Sigmoid colon (tissue), 4 donors: ENCODE measurements at regions not wholly inside any gene's neighbourhood (a gene's known extent, or its start where the extent isn't known, plus 50 kb on each side); places are given as distances from the start of the nearest gene placed in this dataset.

Experiments used
- EP300 ChIP-seq, 4 donors: sonication (generic); formaldehyde crosslinking; IDR thresholded peaks; one replicate each; pipeline ENCODE4 v1.6.1; 2017; ENCODE audit warnings: antibody characterized with exemption in 4 of 4
- POLR2A ChIP-seq, 2 donors: fragments of 450-650 bp; IDR thresholded peaks; one replicate each; pipeline ENCODE4 v1.6.1; 2016; ENCODE audit warnings: antibody characterized with exemption in 2 of 2, mild to moderate bottlenecking in 2 of 2, moderate library complexity in 2 of 2
- POLR2AphosphoS5 ChIP-seq, 4 donors: sonication (generic); formaldehyde crosslinking; IDR thresholded peaks; one replicate each; pipeline ENCODE4 v1.6.1; 2017; ENCODE audit warnings: antibody characterized with exemption in 4 of 4
- TF ChIP-seq, protein P1 (sequence below), 4 experiments: fragments of 450-650 bp in 3 of 4; fragments of 200-600 bp in 1 of 4; IDR thresholded peaks; one replicate each; pipeline ENCODE4 v1.5.1; 2016 to 2019; ENCODE audit warnings: antibody characterized with exemption in 4 of 4, mild to moderate bottlenecking in 3 of 4, moderate library complexity in 2 of 4

DNA sequence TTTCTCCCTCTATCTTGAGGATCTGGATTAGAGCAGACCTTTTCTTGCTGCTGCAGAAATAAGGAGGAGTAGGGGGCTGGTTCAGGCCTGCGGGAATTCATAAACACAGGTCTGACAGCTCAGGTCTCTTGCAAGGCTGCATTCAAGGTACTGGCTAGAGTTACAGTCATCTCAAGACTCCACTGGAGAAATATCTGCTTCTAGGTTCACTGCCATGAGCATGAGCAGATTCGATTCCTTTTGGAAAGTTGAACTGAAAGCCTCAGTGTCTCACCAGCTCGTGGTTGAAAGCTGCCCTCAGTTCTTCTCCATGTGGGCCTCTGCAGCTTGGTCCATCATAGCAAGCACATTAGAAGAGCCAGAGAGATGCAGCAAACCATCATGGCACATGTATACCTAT is 124.4 kb upstream of the SETBP1 start:
- TF ChIP-seq POLR2A (IDR thresholded peaks at IDR 0.05) (no peak), POLR2AphosphoS5 (IDR thresholded peaks at IDR 0.05) (no peak), EP300 (IDR thresholded peaks at IDR 0.05) (no peak)
- TF ChIP-seq, protein P1, sequence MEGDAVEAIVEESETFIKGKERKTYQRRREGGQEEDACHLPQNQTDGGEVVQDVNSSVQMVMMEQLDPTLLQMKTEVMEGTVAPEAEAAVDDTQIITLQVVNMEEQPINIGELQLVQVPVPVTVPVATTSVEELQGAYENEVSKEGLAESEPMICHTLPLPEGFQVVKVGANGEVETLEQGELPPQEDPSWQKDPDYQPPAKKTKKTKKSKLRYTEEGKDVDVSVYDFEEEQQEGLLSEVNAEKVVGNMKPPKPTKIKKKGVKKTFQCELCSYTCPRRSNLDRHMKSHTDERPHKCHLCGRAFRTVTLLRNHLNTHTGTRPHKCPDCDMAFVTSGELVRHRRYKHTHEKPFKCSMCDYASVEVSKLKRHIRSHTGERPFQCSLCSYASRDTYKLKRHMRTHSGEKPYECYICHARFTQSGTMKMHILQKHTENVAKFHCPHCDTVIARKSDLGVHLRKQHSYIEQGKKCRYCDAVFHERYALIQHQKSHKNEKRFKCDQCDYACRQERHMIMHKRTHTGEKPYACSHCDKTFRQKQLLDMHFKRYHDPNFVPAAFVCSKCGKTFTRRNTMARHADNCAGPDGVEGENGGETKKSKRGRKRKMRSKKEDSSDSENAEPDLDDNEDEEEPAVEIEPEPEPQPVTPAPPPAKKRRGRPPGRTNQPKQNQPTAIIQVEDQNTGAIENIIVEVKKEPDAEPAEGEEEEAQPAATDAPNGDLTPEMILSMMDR (IDR thresholded peaks at IDR 0.05): no peak
